Panc1 (cell line): ENCODE measurements at regions not wholly inside any gene's neighbourhood (a gene's known extent, or its start where the extent isn't known, plus 50 kb on each side); places are given as distances from the start of the nearest gene placed in this dataset.
"Not testable (repeated sequence)": the region's sequence is repeated elsewhere in the genome, so short reads cannot be mapped to it uniquely, and the experiment has no call there.

Experiments
- ATAC-seq: fragments of 200-7000 bp; cut with Tn5 transposase; 2 replicates; pipeline ENCODE4 v1.9.1; 2020; ENCODE audit warnings: mild to moderate bottlenecking, moderate library complexity
- BruUV-seq: library from RNA; stranded (reverse); fragments of 400-500 nt; replicated peaks from 2 replicates; lab custom pipeline; 2021; lab: Mats Ljungman, UMichigan
- CTCF ChIA-PET: fragments of 300-600 bp; sonication (Branson Sonifier 250); formaldehyde crosslinking; loops from one replicate; lab custom pipeline; 2022; ENCODE audit warnings: antibody characterized with exemption; lab: Charles Lee
- POLR2A ChIA-PET: fragments of 300-600 bp; sonication (Branson Sonifier 250); formaldehyde crosslinking; loops from one replicate; lab custom pipeline; 2022; ENCODE audit warnings: antibody characterized with exemption; lab: Charles Lee
- DNase-seq: peaks from one replicate; pipeline ENCODE4 v3.0.0-alpha.2; 2010; ENCODE audit warnings: low read depth, low spot score
- H3K27ac ChIP-seq: 2 replicates; pipeline ENCODE4 v1.5.1; 2011; ENCODE audit warnings: mild to moderate bottlenecking, low read length, inconsistent platforms
- H3K27me3 ChIP-seq: fragments of 200-500 bp; sonication (Bioruptor generic); 2 replicates; pipeline ENCODE4 v1.6.0; 2014; ENCODE audit warnings: low read length, inconsistent platforms; ENCODE audit not compliant: control insufficient read depth, insufficient read depth
- H3K36me3 ChIP-seq: fragments of 200-500 bp; sonication (Bioruptor generic); 2 replicates; pipeline ENCODE4 v1.5.1; 2014; ENCODE audit warnings: inconsistent platforms, mild to moderate bottlenecking, low read length, moderate library complexity; ENCODE audit not compliant: control insufficient read depth, insufficient read depth
- H3K4me1 ChIP-seq: 2 replicates; pipeline ENCODE4 v1.5.1; 2011; ENCODE audit warnings: inconsistent platforms, mild to moderate bottlenecking, low read length, moderate library complexity; ENCODE audit not compliant: control insufficient read depth, insufficient read depth
- H3K4me3 ChIP-seq, 2 experiments: 2 replicates each; pipeline ENCODE4 v1.5.1; 2011 to 2012; ENCODE audit warnings: low read depth in 2 of 2, low read length in 2 of 2, mild to moderate bottlenecking in 2 of 2, inconsistent platforms in 1 of 2, moderate library complexity in 1 of 2
- H3K9me3 ChIP-seq: fragments of 200-500 bp; sonication (Bioruptor generic); 2 replicates; pipeline ENCODE4 v1.5.1; 2014; ENCODE audit warnings: low read depth, mild to moderate bottlenecking, inconsistent platforms, low read length, moderate library complexity; ENCODE audit not compliant: control insufficient read depth, insufficient read depth
- POLR2AphosphoS5 ChIP-seq: IDR thresholded peaks from 2 replicates; pipeline ENCODE4 v1.6.1; 2012; ENCODE audit warnings: mild to moderate bottlenecking, low read depth, low read length, moderate library complexity
- SIN3A ChIP-seq: IDR thresholded peaks from 2 replicates; pipeline ENCODE4 v1.6.1; 2012; ENCODE audit warnings: low read depth, mild to moderate bottlenecking, low read length, moderate library complexity, borderline replicate concordance; ENCODE audit not compliant: insufficient read depth
- TCF7L2 ChIP-seq: IDR thresholded peaks from 2 replicates; pipeline ENCODE4 v1.6.1; 2011; ENCODE audit warnings: mild to moderate bottlenecking, low read depth, low read length, inconsistent platforms
- in situ Hi-C: cut with HindIII; loops from 2 replicates; pipeline ENCODE4 v1.10.0; 2016; ENCODE audit warnings: low sequenced_read_pairs, low pct_unique_long_range_greater_than_20kb
- intact Hi-C: fragments of 100-400 bp; cut with micrococcal nuclease; formaldehyde crosslinking; loops from one replicate; pipeline ENCODE4 v1.10.0; 2022; ENCODE audit not compliant: unreplicated experiment
- TF ChIP-seq, protein P1 (sequence below), 2 experiments: IDR thresholded peaks; 2 replicates each; pipeline ENCODE4 v1.6.1; 2011 to 2012; ENCODE audit warnings: low read depth in 2 of 2, control low read depth in 1 of 2, low read length in 1 of 2, mild to moderate bottlenecking in 1 of 2, moderate library complexity in 1 of 2; ENCODE audit not compliant: insufficient read depth in 1 of 2
- TF ChIP-seq, protein P2 (sequence below): fragments of 450-650 bp; IDR thresholded peaks from 2 replicates; pipeline ENCODE4 v1.5.1; 2017; ENCODE audit warnings: mild to moderate bottlenecking

- no TSS peak for BruUV-seq
- Histone ChIP-seq H3K36me3 (no peaks in the 10 kb centered on the region), H3K4me3 (no peak overlapping the region), H3K27me3 (no peaks in the 10 kb centered on the region), H3K27ac (no peak overlapping the region), H3K9me3 (no peaks in the 10 kb centered on the region), H3K4me1 (no peaks in the 10 kb centered on the region)
- ATAC-seq (no peak), DNase-seq (no peak)
- TF ChIP-seq POLR2AphosphoS5 (no peak), TCF7L2 (no peak), SIN3A (no peak)
- TF ChIP-seq, protein P1, sequence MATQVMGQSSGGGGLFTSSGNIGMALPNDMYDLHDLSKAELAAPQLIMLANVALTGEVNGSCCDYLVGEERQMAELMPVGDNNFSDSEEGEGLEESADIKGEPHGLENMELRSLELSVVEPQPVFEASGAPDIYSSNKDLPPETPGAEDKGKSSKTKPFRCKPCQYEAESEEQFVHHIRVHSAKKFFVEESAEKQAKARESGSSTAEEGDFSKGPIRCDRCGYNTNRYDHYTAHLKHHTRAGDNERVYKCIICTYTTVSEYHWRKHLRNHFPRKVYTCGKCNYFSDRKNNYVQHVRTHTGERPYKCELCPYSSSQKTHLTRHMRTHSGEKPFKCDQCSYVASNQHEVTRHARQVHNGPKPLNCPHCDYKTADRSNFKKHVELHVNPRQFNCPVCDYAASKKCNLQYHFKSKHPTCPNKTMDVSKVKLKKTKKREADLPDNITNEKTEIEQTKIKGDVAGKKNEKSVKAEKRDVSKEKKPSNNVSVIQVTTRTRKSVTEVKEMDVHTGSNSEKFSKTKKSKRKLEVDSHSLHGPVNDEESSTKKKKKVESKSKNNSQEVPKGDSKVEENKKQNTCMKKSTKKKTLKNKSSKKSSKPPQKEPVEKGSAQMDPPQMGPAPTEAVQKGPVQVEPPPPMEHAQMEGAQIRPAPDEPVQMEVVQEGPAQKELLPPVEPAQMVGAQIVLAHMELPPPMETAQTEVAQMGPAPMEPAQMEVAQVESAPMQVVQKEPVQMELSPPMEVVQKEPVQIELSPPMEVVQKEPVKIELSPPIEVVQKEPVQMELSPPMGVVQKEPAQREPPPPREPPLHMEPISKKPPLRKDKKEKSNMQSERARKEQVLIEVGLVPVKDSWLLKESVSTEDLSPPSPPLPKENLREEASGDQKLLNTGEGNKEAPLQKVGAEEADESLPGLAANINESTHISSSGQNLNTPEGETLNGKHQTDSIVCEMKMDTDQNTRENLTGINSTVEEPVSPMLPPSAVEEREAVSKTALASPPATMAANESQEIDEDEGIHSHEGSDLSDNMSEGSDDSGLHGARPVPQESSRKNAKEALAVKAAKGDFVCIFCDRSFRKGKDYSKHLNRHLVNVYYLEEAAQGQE (IDR thresholded peaks at IDR 0.05; ENCODE audit: insufficient read depth in 1 of 2, low read depth in 2 of 2, low read length in 1 of 2): no peak
- TF ChIP-seq, protein P2, sequence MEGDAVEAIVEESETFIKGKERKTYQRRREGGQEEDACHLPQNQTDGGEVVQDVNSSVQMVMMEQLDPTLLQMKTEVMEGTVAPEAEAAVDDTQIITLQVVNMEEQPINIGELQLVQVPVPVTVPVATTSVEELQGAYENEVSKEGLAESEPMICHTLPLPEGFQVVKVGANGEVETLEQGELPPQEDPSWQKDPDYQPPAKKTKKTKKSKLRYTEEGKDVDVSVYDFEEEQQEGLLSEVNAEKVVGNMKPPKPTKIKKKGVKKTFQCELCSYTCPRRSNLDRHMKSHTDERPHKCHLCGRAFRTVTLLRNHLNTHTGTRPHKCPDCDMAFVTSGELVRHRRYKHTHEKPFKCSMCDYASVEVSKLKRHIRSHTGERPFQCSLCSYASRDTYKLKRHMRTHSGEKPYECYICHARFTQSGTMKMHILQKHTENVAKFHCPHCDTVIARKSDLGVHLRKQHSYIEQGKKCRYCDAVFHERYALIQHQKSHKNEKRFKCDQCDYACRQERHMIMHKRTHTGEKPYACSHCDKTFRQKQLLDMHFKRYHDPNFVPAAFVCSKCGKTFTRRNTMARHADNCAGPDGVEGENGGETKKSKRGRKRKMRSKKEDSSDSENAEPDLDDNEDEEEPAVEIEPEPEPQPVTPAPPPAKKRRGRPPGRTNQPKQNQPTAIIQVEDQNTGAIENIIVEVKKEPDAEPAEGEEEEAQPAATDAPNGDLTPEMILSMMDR: no peak
- CTCF ChIA-PET: no interaction called here
- intact Hi-C loops: no loop called here
- POLR2A ChIA-PET: no interaction called here
- in situ Hi-C loops: no loop called here
Measured at GRCh38 chr4:138460477-138461414, 218.6 kb upstream of the SLC7A11 start.

- H3K4me3 ChIP-seq: no peak overlapping the region
- in situ Hi-C loops: no loop called here
- no TSS peak for BruUV-seq
- H3K27me3 ChIP-seq: no peaks in the 10 kb centered on the region
- ATAC-seq (no peak), DNase-seq (no peak)
- H3K4me1 ChIP-seq: no peaks in the 10 kb centered on the region
- H3K36me3 ChIP-seq: no peaks in the 10 kb centered on the region
- TF ChIP-seq POLR2AphosphoS5 (no peak), TCF7L2 (no peak), SIN3A (no peak)
- TF ChIP-seq, protein P2: no peak
- TF ChIP-seq, protein P1 (IDR thresholded peaks at IDR 0.05; ENCODE audit: insufficient read depth in 1 of 2, low read depth in 2 of 2, low read length in 1 of 2): no peak
- no peaks in the 10 kb centered on the region for H3K9me3 ChIP-seq
- CTCF ChIA-PET: no interaction called here
- POLR2A ChIA-PET: no interaction called here
- H3K27ac ChIP-seq: no peak overlapping the region
- intact Hi-C loops: no loop called here
Measured at GRCh38 chr4:138458751-138459150, 216.6 kb upstream of the SLC7A11 start.

DNA sequence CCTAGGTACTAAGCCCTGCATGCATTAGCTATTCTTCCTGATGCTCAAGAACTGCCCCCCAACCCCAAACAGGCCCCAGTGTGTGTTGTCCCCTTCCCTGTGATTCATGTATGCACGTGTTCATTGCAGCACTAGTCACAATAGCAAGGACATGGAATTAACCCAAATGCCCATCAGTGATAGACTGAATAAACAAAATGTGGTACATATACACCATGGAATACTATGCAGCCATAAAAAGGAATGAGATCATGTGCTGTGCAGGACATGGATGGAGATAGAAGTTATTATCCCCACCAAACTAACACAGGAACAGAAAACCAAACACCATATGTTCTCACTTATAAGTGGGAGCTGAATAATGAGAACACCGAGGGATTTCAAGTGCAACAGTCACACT, 214.2 kb upstream of the SLC7A11 start:
- in situ Hi-C loops, H3K36me3 ChIP-seq, H3K4me3 ChIP-seq, ATAC-seq, BruUV-seq, H3K27me3 ChIP-seq, CTCF ChIA-PET, H3K9me3 ChIP-seq, H3K4me1 ChIP-seq, intact Hi-C loops, H3K27ac ChIP-seq, DNase-seq, POLR2A ChIA-PET: not testable (repeated sequence)
